ENCODE measurements at regions not wholly inside any gene's neighbourhood (a gene's known extent, or its start where the extent isn't known, plus 50 kb on each side); places are given as distances from the start of the nearest gene placed in this dataset.

DNA sequence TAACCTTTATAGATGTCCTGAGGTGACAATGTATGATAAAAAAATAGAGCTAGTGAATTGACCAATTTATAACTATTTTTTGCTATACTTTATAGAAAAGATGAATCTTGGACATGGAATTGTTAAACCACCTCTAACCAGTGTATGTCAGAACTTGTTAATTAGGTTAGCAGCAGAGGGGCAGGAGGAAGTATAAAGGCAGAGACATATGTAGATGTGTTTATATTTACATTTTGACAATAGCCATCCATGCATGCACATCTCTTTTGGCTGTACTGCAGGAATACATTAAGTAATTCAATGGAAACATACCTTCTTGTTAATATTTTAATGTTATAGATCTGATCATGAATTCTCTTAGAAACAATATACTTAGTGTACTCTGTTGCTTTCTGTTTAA, 254.6 kb upstream of the NT5E start:
- no peak for DNase-seq

DNA sequence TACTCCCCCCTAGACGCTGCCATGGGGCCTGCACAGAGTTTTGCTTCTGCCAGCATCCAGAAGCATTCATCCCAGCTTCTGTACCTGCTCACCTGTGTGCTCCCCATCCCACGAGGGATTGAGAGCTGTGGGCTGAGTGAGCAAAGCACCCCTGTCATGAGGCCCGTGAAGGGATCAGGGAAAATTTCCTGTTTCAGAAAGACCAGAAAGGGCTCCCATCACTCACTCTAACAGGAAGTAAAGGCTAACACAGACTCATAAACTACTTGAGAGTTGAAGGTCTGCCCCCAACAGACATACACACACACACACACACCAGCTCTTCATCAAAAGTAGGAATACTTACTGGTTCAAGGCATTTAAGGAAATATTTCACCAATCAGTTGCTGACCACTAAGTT, 256.5 kb upstream of the NT5E start:
- DNase-seq, result no peak

DNA sequence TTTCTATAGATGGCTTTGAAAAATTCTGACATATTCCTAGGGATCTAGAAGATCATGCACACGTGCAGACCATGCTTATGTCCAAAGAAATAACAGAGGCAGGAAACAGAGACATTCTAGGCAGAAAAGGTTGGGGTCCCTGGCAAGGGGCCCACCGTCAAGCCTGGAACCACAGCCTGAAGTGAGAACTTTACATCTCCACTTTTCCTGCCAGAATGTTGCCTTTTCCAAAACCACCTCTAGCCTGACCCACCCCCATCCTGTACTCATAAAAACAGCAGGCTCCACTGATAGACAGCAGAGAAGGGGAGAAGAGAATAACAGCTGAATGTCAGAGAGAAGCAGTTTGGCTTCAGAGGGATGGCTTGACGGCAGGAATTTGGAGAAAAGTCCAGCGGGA, 257.3 kb upstream of the NT5E start:
- no peak for DNase-seq

DNA sequence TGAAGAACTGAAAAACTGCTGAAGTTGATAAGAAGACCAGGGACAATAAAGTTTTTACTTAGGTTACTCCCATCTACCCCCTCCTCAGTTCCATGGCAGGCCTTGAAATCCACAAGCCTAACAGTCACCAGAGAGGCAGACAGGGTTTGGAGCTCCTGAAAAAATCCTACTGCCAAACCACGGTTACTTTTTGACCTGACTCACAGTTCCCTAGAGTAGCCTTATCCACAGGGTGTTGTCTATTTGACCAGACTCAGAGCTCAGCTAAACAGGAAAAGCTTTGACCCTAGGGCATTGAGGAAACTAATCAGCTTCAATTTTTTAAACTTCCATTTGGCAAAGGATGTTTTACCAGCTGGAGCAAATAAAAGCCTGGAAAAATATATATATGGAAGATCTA, 257.7 kb upstream of the NT5E start:
- DNase-seq, result no peak

DNA sequence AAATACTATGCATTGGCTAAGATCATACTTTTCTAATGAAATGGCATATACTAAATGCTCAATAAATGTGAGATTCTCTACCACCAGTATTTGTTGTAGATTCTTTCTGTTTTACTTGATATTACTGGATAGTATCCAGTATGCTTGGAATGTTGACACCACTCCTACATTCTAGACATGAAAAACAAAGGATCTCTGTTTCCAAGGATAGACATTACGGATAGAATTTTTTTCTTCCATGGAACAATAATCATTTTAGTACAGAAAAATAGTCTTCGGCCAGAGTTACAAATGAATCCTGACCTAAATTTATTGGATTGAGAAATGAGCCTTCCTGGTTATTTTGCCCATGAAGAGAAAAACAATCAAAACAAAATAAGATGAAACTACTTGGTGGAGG, 258.2 kb upstream of the NT5E start:
- no peak for DNase-seq

DNA sequence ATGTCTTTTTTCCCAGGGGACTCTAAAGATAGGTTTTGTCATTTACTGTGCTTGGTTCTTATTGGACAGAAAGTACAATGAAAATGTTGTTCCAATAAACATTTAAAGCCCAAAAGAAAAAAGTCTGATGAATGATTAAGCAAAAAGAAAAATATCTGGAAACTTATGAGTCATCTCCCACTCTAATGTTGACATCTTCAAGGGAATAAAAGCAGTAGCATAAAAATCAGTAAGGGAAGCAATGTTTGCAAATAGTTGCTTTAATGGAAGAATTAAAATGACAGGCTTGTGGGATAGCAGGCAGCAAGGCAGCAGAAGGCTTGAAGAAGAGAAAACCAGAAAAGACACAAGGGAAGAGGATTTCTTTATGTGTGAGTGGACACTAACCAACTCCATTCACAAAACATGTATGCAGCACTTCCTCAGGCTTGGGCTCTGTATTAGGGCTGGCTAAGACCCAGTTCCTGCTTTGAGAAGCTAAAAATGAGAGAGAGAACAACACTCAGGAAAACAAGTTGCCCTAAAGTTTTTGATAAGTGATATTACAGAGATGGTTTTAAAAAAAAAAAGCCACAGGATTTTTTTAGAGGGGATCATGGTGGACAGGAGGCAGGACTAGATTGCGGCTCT, 263.2 kb upstream of the NT5E start:
- no peak for DNase-seq

DNA sequence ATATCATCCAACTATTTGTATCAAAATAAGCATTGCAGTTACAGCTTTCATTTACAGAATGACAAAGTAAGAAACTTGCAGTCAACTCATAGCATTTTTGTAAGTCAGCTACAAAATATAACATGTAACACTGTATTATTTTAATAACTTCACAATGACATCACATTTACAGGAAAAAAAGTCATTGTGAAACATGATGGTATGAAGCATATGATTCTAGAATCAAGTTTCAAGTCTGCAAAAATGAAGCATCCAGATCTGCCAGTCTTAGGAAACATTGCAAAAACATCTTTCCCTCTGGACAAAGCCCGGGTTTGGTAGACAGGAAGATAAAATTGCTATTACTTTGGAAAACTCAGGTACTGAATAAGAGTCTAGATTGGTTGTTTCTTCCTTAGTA, 263.9 kb upstream of the NT5E start:
- DNase-seq, result no peak

DNA sequence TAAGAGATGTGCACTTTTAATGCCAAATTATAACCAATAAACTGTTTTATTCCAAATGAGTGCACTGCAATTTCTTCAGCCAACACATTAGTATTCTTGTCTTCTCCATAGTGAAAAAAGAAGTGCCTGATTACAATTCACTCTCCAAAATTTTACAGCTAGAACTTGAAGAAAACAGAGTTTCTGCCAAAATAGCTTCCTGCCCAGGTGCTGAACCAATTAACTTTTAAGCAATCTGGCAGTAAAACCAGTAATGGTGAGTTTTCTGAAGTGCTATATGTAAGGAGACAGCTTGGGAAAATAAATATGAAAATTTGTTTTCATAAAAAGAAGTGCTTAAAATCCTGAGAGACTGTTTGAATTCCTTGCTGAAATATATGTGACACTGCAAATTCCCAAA, 266.0 kb upstream of the NT5E start:
- no peak for DNase-seq

DNA sequence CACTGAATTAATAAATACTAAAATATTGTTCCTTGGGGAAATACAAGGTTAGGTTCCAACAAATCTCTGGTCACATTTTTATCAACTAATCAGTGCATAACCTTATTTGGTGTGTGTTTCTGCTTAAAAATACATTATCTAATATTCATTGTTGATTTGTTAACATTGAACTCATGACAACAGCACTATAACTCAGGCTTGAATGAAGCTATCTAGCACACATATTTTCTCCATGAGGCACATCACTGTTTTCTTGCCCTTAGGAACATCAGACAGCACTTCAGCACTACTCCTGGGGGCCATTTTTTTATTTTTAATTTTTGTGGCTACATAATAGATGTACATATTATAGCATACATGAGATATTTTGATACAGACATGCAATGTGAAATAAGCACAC, 277.2 kb upstream of the NT5E start:
- no peak for DNase-seq

DNA sequence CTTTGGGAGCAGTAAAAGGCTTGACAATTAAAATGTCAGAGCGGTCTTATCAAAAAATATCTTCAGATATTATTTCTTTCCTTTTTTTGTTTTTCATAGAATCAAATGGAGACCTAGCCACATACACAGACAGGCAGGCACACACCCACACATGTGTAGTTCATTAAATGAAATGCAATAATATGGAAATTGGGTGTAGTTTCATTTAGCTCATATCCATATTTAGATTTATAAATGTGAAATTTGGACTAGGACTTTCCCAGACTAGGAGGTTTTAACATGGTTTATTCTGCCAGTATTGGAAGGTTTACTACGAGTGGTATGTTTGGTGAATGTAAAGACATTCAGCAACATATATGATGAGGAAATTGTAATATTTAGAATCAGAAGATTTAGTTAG, 277.7 kb upstream of the NT5E start:
- no peak for DNase-seq

DNA sequence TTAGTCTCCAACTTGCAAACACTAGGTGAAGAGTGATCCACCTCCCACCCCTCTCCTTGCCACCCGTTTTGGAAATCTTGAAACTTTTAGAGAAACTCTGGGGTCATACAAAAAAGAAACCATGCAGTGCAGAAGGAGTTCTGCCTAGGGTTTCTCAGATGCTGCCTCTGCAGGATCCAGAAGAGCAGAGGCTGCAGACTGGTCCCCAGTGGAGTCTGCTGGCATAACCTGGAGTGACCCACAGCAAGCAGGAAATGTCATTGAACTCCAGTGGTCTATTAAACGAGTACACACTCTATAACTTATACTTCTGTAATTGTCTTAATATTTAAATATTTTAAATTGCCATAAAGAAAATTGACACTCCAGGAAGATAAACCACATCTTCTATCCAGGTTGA, 280.7 kb upstream of the NT5E start:
- DNase-seq, result no peak

DNA sequence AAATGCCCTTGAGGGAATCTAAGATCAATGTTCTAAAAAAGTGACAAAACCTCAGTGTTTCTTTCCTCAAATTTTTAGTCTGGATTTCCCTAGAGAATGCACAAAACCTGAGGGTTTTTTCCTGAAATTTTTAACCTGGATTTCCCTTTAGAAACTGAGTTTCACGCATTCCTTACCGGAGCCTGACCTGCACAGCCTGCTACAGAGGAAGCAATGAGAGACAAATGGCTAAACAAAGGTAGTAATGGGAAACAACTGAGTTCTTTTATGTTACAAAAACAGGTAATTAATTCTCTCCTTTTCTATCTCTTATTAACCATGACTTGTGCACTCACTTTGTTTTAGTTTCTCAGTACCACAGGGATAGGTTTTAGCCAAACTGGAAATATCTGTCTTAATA, 281.7 kb upstream of the NT5E start:
- DNase-seq, result no peak

DNA sequence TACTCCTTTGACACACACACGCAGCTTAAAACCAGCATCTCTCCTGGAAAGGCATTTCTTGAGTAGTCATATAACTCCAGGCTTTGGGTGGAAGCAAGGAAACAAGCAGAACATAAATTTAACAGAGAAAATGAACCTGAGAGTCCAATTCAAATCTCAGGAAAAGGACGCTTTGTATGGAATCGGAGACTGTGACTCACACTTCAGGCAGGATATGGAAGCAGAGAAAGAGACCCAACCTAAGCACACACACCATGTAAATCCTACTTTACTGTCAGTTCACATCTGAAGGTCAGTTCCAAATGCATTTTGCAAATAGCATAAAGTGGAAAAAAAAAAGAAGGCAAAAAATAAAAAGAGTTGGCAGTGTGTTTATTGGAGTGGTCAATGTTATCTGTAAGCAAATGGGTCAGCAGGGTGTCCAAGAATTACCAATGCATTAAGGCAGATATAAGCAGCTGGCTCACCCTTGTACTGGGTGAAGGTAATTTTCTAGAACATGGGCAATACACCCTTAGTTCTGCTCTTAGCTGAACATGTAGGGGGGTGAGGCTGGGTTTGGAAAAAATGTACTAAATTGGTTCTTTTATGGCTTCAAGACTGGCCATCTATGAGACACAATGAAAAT, 283.7 kb upstream of the NT5E start:
- no peak for DNase-seq

DNA sequence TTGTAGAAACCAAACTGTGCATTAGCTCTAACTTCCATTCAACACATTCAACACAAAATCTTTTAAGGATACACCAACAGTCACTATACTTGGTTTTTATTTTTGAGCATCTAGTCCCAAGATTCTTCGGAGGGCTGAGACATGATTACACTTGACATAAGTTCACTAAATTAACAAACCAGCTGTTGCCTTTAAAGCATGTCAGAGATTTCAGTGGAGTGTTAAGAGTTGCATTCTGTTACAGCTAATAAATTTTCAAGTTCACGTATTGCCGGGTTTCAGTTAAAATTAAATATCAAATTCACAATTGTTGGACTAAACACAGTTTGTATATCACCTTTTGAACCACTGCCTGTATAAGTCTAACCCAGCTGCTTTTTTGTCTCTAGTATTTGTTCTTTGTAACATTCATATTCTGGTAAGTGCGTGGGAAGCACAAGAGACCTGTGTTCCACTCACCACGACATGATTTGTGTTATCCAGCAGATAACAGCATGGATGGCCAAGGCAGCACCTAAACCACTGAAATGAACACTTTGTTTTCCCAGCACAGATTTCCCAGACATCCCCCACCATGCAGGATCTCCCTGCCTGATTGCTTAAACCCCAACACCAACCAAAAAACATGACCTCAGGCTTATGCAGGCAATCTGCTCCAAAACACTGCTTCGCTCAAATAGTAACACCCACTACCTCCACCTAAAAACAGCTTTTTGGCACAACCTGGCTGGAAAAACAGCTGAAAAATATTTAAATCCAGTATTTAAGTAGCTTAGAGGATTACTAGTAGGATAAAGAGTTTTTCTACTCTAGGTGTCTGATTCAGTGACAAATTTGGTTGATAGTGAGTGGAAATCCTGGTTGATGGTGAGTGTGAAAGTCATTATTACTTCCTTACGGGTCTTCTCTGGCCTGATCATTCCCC, 286.5 kb upstream of the NT5E start:
- DNase-seq, result no peak

DNA sequence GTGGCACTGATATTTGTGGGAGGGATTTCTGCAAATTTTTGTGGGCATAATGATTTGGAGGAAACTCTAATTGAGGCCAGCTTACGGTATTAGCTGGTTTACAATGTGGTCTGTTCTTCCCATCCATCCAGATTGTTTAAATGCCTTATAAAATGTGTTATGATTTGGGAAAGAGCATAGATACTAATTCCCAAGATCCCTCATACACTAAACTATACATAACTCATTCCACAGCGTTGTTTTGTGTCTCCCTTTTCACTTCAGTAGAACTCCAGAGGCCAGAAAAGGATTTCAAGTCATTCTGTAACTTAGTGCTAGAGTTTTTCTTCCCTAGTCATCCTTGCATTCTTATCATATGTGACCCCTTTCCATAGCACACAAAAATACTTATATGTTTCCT, 292.6 kb upstream of the NT5E start:
- no peak for DNase-seq

DNA sequence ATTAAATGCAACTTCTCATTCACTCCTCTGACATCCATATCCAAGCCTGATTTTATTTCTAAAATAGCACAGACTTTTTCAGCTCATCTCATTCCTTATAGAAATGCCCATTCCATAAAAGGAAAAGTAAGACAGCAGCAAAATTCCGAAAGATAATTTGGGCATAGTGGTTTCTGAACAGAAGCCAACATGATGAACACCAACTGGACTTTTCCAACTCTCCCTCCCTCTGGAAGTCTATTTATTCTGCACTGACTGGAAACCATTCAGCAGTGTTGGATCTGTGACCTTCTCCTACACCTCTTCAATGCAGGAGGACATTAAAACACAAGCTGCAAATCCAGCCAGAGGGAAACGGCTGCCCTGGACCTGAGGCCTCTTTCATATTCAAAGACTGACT, 306.2 kb upstream of the NT5E start:
- DNase-seq, result no peak

DNA sequence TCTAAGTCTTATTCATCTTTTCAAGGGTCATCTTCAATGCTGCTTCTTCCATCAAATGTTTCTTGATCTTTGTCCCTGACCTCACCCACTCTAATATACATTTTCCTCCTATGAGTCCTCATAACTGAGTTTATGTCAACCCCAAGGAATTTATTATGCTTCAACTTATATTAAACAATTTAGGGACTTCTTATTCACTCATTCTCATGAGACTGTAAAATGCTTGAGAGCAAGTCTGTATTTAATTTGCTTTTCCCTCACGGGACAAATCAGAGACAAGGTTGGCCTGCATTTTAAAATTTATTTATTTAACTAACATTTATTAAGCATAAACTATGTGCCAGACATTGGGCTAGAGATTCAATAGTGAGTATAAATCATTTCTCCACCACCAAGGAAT, 312.0 kb upstream of the NT5E start:
- no peak for DNase-seq

DNA sequence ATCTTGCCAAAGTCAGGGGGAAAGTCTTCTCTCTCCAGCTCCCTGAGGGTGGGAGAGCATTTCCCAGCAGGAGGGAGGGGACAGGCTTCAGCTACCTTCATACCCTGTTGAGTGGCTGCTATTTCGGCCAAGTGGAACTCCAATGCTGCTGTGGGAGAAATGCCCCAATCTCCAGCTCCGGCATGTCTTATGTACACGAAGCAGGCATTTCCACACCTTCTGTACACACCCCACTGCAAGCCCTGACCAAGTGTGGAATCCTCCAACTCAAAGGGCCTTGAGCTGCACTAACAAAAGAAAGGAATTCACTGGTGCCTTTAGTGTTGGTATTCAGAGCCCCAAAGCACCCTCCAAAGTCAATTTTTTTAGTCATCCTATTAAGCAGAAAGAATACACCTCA, 313.6 kb upstream of the NT5E start:
- DNase-seq, result no peak

DNA sequence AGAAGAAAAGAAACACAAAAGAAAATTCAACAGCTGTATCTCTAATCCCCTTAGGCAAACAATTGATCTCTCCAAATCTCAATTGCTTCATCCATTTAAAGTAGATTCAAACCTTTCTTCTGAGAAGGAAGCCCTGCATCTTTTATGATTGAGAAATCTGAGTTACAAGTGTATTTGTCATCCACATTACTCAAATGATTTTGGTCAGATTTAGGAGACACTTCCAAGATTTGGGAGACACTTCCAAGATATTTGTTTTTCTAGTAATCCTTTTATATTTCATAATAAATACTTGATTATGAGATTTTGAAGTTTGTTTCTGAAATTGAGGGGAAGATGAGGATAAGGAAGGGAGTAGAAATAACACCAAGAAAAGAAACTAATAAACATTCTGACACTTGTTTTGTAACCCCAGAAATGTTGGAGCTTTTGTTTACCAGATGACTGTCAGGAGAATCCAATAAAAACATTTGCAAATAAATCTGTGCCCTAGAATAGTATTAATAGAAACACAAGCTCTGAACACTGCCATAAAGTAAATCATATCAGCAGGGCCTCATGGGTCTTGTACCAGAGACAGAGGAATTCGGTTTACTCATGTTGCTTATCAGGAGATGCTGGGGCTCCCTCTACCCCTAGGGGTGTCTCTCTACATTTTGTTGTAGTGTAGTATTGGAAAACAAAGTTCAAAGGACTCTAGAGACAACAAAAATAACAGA, 314.3 kb upstream of the NT5E start:
- no peak for DNase-seq

DNA sequence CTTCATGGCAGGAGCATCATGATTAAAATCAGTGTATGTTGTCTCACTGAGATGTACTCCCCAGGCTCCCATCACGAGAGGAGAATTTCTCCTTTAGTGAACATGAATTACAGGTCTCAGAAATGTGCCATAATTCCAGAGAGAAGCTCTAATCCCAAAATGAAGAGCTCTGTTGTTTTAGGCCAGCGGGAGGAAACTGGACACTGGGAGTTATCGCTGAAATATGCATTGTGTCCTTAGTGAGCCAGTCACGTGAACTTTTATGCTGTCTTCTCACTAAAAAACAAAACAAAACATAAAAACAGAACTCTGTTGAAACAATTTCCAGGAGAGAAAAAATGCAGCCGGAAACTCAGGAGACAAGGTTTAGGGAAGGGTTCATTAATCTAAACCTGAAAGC, 315.7 kb upstream of the NT5E start:
- no peak for DNase-seq

DNA sequence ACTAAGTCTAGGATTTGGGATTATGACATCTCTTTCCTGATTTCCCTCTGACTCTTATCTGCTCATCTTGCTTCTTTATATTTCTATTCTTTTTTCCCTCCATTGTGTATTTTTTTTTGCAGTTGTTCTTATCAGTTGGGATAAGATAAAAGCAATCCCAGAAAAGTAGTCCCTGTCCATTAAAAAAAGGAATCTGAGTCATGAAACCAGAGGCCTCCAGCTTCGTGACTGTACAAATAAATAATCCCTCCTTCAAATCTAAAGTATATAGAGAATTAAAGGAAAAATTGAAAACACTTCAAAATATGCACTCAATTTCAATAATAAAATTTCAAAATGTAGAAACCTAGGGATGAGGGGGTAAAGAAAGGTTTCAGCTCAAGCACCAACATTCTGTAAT, 317.8 kb upstream of the NT5E start:
- no peak for DNase-seq

DNA sequence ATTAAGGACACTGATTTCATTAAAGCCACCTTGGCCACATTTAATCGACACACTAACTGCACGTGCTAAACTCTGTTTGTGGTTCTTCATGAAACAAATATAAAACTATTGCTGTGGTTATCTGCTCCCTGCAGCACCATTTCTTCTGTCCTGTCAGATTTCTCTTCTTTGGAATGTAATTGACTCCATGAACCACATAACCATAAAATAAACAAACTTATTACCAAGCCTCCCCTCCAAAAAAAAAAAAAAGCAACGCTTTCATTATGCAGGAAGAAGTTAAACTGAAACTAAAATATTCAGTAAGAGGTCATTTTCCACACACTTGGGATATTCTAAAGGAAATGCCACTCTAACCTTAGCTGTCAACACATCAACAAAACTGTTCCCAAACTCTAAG, 319.1 kb upstream of the NT5E start:
- no peak for DNase-seq
